A549 (cell line): ENCODE measurements at regions not wholly inside any gene's neighbourhood (a gene's known extent, or its start where the extent isn't known, plus 50 kb on each side); places are given as distances from the start of the nearest gene placed in this dataset.

Experiments used
- ATAC-seq, 2 experiments: fragments of 200-7000 bp in 1 of 2; fragments of >200 bp in 1 of 2; cut with Nextera tagmentation in 1 of 2; cut with Tn5 transposase in 1 of 2; 3 replicates each; pipeline versions ENCODE4 v1.8.0 to v1.9.1; 2018 to 2020; ENCODE audit warnings: mild to moderate bottlenecking in 1 of 2, moderate library complexity in 1 of 2
- CTCF ChIA-PET: fragments of 300-600 bp; sonication (Branson Sonifier 250); formaldehyde crosslinking; extraction: SDS; loops from one replicate; lab custom pipeline; 2021; ENCODE audit warnings: antibody characterized with exemption, inconsistent platforms; lab: Yijun Ruan, JAX
- POLR2A ChIA-PET: fragments of 350-600 bp; formaldehyde crosslinking; extraction: SDS; loops from one replicate; lab custom pipeline; 2021; ENCODE audit warnings: antibody characterized with exemption, inconsistent platforms; lab: Yijun Ruan, JAX
- DNase-seq, 2 experiments: peaks; one replicate each; pipeline versions ENCODE4 v3.0.0 to v3.0.0-alpha.2; 2011 to 2016; ENCODE audit warnings: low read depth in 1 of 2, low spot score in 1 of 2
- FAIRE-seq: peaks from 2 replicates; lab custom pipeline; 2011; peaks lifted over from hg19 to GRCh38; lab: Jason Lieb, UNC
- H3K27ac ChIP-seq, 2 experiments: fragments of >200 bp; sonication (Bioruptor Twin); formaldehyde crosslinking; 3 replicates each; pipeline ENCODE4 v1.5.1; 2016 to 2017
- H3K4me1 ChIP-seq: fragments of >200 bp; sonication (Bioruptor Twin); formaldehyde crosslinking; 3 replicates; pipeline ENCODE4 v1.6.1; 2016
- H3K4me2 ChIP-seq: fragments of >200 bp; sonication (Bioruptor Twin); formaldehyde crosslinking; 3 replicates; pipeline ENCODE4 v1.6.1; 2016
- H3K4me3 ChIP-seq: fragments of >200 bp; sonication (Bioruptor Twin); formaldehyde crosslinking; 3 replicates; pipeline ENCODE4 v1.5.1; 2016
- H3K9me3 ChIP-seq: fragments of >200 bp; sonication (Bioruptor Twin); formaldehyde crosslinking; 3 replicates; pipeline ENCODE4 v1.6.1; 2016
- ATOH8 ChIP-seq: fragments of 250-450 bp; sonication (Bioruptor Pico); IDR thresholded peaks from 2 replicates; pipeline ENCODE4 v1.5.0; 2020; ENCODE audit warnings: low read depth, mild to moderate bottlenecking, moderate library complexity
- BCL3 ChIP-seq: fragments of >200 bp; sonication (Bioruptor Twin); formaldehyde crosslinking; IDR thresholded peaks from 3 replicates; pipeline ENCODE4 v1.6.1; 2016
- BHLHE40 ChIP-seq: IDR thresholded peaks from 2 replicates; pipeline ENCODE4 v1.6.1; 2012; ENCODE audit warnings: low read depth, low read length, inconsistent platforms
- CBX2 ChIP-seq: fragments of 200-600 bp; sonication (generic); IDR thresholded peaks from 2 replicates; pipeline ENCODE4 v1.6.1; 2016; ENCODE audit warnings: low read depth, mild to moderate bottlenecking, borderline replicate concordance
- CEBPB ChIP-seq, 2 experiments: fragments of >200 bp in 1 of 2; sonication (Bioruptor Twin) in 1 of 2; formaldehyde crosslinking in 1 of 2; IDR thresholded peaks; 2 replicates each; pipeline ENCODE4 v1.6.1; 2012 to 2016
- CTCF ChIP-seq: fragments of >200 bp; sonication (Bioruptor Twin); formaldehyde crosslinking; IDR thresholded peaks from 3 replicates; pipeline ENCODE4 v1.5.1; 2016
- E2F6 ChIP-seq: IDR thresholded peaks from 2 replicates; pipeline ENCODE4 v1.6.1; 2012; ENCODE audit warnings: low read depth, borderline replicate concordance
- EP300 ChIP-seq, 2 experiments: fragments of >200 bp; sonication (Bioruptor Twin); formaldehyde crosslinking; IDR thresholded peaks; 2 replicates in 1 of 2; 3 replicates in 1 of 2; pipeline ENCODE4 v1.6.1; 2016 to 2017
- FOSB ChIP-seq: fragments of 250-450 bp; sonication (Bioruptor Pico); IDR thresholded peaks from 2 replicates; pipeline ENCODE4 v1.5.0; 2020; ENCODE audit warnings: mild to moderate bottlenecking, moderate library complexity
- FOXS1 ChIP-seq: fragments of 250-450 bp; sonication (Bioruptor Pico); IDR thresholded peaks from 2 replicates; pipeline ENCODE4 v1.5.0; 2020; ENCODE audit warnings: mild to moderate bottlenecking, moderate library complexity
- GATA3 ChIP-seq: IDR thresholded peaks from 2 replicates; pipeline ENCODE4 v1.6.1; 2012; ENCODE audit warnings: borderline replicate concordance
- HDAC2 ChIP-seq: fragments of 200-600 bp; sonication (generic); IDR thresholded peaks from 2 replicates; pipeline ENCODE4 v1.6.1; 2016
- HES2 ChIP-seq: fragments of >200 bp; sonication (Bioruptor Twin); formaldehyde crosslinking; IDR thresholded peaks from 2 replicates; pipeline ENCODE4 v1.6.1; 2016
- HEYL ChIP-seq: fragments of 250-450 bp; sonication (Bioruptor Pico); IDR thresholded peaks from 2 replicates; pipeline ENCODE4 v1.8.0; 2021; ENCODE audit warnings: mild to moderate bottlenecking, moderate library complexity
- HOXB5 ChIP-seq: fragments of 250-450 bp; sonication (Bioruptor Pico); IDR thresholded peaks from 2 replicates; pipeline ENCODE4 v1.5.0; 2020; ENCODE audit warnings: mild to moderate bottlenecking, moderate library complexity
- JUNB ChIP-seq: fragments of >200 bp; sonication (Bioruptor Twin); formaldehyde crosslinking; IDR thresholded peaks from 2 replicates; pipeline ENCODE4 v1.6.1; 2016
- KDM5A ChIP-seq: fragments of 200-600 bp; sonication (generic); IDR thresholded peaks from 2 replicates; pipeline ENCODE4 v1.6.1; 2016; ENCODE audit warnings: antibody characterized with exemption, mild to moderate bottlenecking
- MYC ChIP-seq: IDR thresholded peaks from 2 replicates; pipeline ENCODE4 v1.6.1; 2012; ENCODE audit warnings: mild to moderate bottlenecking, inconsistent platforms, low read length, improper control_type of control experiment, borderline replicate concordance
- NR3C1 ChIP-seq: fragments of >200 bp; sonication (Bioruptor Twin); formaldehyde crosslinking; IDR thresholded peaks from 3 replicates; pipeline ENCODE4 v1.6.1; 2017
- PHF8 ChIP-seq: fragments of 200-600 bp; sonication (generic); IDR thresholded peaks from 2 replicates; pipeline ENCODE4 v1.6.1; 2016; ENCODE audit warnings: low read depth, mild to moderate bottlenecking, antibody characterized with exemption, moderate library complexity, borderline replicate concordance
- POLR2A ChIP-seq: IDR thresholded peaks from 2 replicates; pipeline ENCODE4 v1.6.1; 2012; ENCODE audit warnings: mild to moderate bottlenecking, low read length
- POLR2AphosphoS2 ChIP-seq: conservative IDR thresholded peaks from 2 replicates; pipeline ENCODE4 v1.6.1; 2012; ENCODE audit warnings: low read length, improper control_type of control experiment, inconsistent platforms
- RNF2 ChIP-seq: fragments of 200-600 bp; sonication (generic); IDR thresholded peaks from 2 replicates; pipeline ENCODE4 v1.6.1; 2016; ENCODE audit warnings: low read depth, mild to moderate bottlenecking, antibody characterized with exemption, moderate library complexity, borderline replicate concordance
- SMC3 ChIP-seq: fragments of >200 bp; sonication (Bioruptor Twin); formaldehyde crosslinking; IDR thresholded peaks from 3 replicates; pipeline ENCODE4 v1.6.1; 2018; ENCODE audit warnings: inconsistent platforms
- SREBF2 ChIP-seq: fragments of 450-650 bp; IDR thresholded peaks from 2 replicates; pipeline ENCODE4 v1.6.1; 2014; ENCODE audit warnings: mild to moderate bottlenecking, moderate library complexity
- TFCP2L1 ChIP-seq: fragments of 250-450 bp; sonication (Bioruptor Pico); IDR thresholded peaks from 2 replicates; pipeline ENCODE4 v1.5.0; 2021; ENCODE audit warnings: mild to moderate bottlenecking
- USF2 ChIP-seq: fragments of 450-650 bp; IDR thresholded peaks from 2 replicates; pipeline ENCODE4 v1.6.1; 2014; ENCODE audit warnings: antibody characterized with exemption
- ZFP36 ChIP-seq: fragments of 450-650 bp; IDR thresholded peaks from 2 replicates; pipeline ENCODE4 v1.6.1; 2014; ENCODE audit warnings: borderline replicate concordance; ENCODE audit not compliant: partially characterized antibody
- ZSCAN20 ChIP-seq: fragments of 250-450 bp; sonication (Bioruptor Pico); IDR thresholded peaks from 2 replicates; pipeline ENCODE4 v1.8.0; 2022; ENCODE audit warnings: mild to moderate bottlenecking, moderate library complexity
- WGBS: methylation state at CpG from one replicate; pipeline ENCODE4 v1.1.6; 2017; ENCODE audit errors: missing lambda C conversion rate; 5-methylcytosine and 5-hydroxymethylcytosine counted together

GRCh38 chr17:62868008-62868407 lies 59.9 kb upstream of the MARCHF10 start:
- no peak for ATAC-seq
- no peak for FAIRE-seq
- Histone ChIP-seq H3K9me3 (peaks cover 8% of the 10 kb centered on the region; the same call in 1 of the 3 replicates), H3K4me1 (no peaks in the 10 kb centered on the region), H3K4me2 (no peak overlapping the region), H3K27ac (no peak overlapping the region), H3K4me3 (no peak overlapping the region)
- TF ChIP-seq KDM5A = no peak
- TF ChIP-seq FOSB = no peak
- no peak for TF ChIP-seq NR3C1
- TF ChIP-seq EP300 (IDR thresholded peaks at IDR 0.05) = no peak
- TF ChIP-seq FOXS1 = no peak
- TF ChIP-seq CEBPB (IDR thresholded peaks at IDR 0.05) = no peak
- TF ChIP-seq HOXB5 (CRISPR knock-in tag) = no peak
- TF ChIP-seq E2F6 = no peak
- no peak for TF ChIP-seq ATOH8 (CRISPR knock-in tag)
- no peak for TF ChIP-seq POLR2AphosphoS2
- no peak for TF ChIP-seq HEYL (CRISPR knock-in tag)
- no peak for TF ChIP-seq PHF8
- TF ChIP-seq CTCF = no peak
- no peak for TF ChIP-seq TFCP2L1 (CRISPR knock-in tag)
- TF ChIP-seq USF2 = no peak
- DNase-seq = no peak
- WGBS = 87% methylated on average over 4 of the region's 4 CpGs
- ChIA-PET POLR2A (no interaction called here), CTCF (interaction anchor here (1.0 to 2.6 kb wide), 4 partner anchors 9 to 103 kb away, joined by 4 to 10 read pairs (median 6); no protein-coding TSS in a partner anchor)

- ATAC-seq (no peak), FAIRE-seq (no peak), DNase-seq (no peak)
- no peak overlapping the region for H3K4me3 ChIP-seq
- ChIA-PET CTCF (interaction anchor here (1.6 to 2.6 kb wide), 4 partner anchors 8 to 26 kb away, joined by 5 to 10 read pairs (median 6); no protein-coding TSS in a partner anchor), POLR2A (no interaction called here)
- no peak overlapping the region for H3K27ac ChIP-seq
- H3K9me3 ChIP-seq = peaks cover 8% of the 10 kb centered on the region; the same call in 1 of the 3 replicates
- H3K4me2 ChIP-seq = no peak overlapping the region
- WGBS = 47% methylated on average over 5 of the region's 5 CpGs
- TF ChIP-seq CTCF (no peak), BCL3 (no peak), ZSCAN20 (no peak), TFCP2L1 (CRISPR knock-in tag) (no peak), RNF2 (no peak), CBX2 (no peak), NR3C1 (no peak), MYC (no peak), BHLHE40 (no peak), ZFP36 (no peak), HDAC2 (no peak), SREBF2 (no peak), HES2 (no peak), JUNB (no peak), GATA3 (no peak), POLR2A (no peak), SMC3 (no peak)
- H3K4me1 ChIP-seq = no peaks in the 10 kb centered on the region
Measured at GRCh38 chr17:62867303-62867702, 59.2 kb upstream of the MARCHF10 start.
